Activated CD4-positive, CD25-positive, alpha-beta regulatory T cell treated with anti-CD3 and anti-CD28 coated beads, Interleukin-2, amount 50 U/mL, for 24 hours (primary cell): ENCODE measurements at regions not wholly inside any gene's neighbourhood (a gene's known extent, or its start where the extent isn't known, plus 50 kb on each side); places are given as distances from the start of the nearest gene placed in this dataset.
"Not testable (repeated sequence)": the region's sequence is repeated elsewhere in the genome, so short reads cannot be mapped to it uniquely, and the experiment has no call there.

Source experiments
- ATAC-seq, 2 donors: fragments of 150-1000 bp; cut with Tn5 transposase; one replicate each; pipeline ENCODE4 v1.10.0; 2021; ENCODE audit warnings: mild to moderate bottlenecking in 1 of 2, moderate library complexity in 1 of 2

DNA sequence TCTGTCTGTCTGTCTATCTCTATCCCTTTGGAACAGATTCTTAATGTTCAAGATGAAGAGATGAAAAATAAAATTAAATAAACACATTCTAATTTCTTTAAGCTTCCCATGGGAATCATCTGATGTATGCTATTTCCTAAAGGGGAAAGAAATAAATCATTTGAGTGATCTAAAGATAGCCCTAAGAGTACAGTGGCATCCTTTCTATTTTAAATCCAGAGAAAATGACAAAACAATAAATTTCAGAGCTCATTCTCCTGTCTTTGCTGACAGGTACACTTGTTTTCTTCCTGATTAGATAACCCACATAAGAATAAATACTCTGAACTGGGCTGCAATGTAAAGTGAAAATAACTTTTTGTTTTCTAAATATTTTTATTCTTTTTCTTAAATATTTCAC, 550.4 kb downstream of the JRKL start:
- no peak for ATAC-seq

DNA sequence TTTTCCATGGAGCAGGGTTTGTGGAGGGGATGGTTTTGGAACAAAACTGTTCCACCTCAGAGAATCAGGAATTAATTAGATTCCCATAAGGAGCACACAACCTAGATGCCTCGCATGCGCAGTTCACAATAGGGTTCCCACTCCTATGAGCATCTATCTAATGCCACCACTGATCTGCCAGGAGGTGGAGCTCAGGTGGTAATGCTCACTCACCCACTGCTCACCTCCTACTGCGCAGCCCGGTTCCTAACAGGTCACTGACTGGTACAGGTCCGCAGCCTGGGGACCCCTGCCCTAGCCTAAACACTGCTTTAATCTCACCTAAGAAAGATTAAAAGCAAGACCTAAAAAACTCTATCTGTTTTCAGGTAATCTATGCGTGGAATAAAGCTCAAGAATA, 553.0 kb downstream of the JRKL start:
- ATAC-seq: no peak

GRCh38 chr11:96943970-96944369, 554.2 kb downstream of the JRKL start:
- no peak for ATAC-seq

- no peak for ATAC-seq
Measured at GRCh38 chr11:96948066-96948465, 558.3 kb downstream of the JRKL start.

- ATAC-seq: no peak
Measured at GRCh38 chr11:96949464-96949863, 559.7 kb downstream of the JRKL start.

DNA sequence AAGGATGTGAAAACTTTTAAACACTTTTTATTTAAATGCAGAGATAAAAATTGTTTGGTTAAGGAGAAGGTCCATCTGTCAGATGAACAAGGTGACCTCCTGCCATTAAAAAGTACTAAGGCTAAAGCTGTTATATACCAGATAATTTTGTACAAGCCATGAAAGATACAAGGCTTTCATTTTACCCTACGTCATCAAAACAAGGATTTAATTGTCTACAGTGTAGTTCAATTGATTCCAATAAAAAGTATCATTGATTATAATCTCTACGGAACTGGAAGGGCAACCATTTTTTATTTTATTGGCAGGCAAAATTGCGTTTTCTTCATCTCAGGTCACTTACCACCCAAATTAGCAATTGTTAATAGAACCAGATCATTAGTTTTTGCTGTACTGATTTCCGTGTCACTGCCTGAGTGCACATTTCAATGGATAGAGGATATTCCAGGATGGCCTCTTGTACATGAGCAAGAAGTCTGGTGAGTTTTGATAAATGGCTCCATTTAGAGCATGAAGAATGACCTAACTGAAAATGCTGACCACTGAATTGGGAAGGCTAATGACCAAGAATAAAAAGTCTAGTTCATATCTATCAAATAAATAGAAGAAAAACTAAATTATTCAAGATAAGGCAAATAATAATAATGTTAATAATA, 564.9 kb downstream of the JRKL start:
- ATAC-seq: no peak

DNA sequence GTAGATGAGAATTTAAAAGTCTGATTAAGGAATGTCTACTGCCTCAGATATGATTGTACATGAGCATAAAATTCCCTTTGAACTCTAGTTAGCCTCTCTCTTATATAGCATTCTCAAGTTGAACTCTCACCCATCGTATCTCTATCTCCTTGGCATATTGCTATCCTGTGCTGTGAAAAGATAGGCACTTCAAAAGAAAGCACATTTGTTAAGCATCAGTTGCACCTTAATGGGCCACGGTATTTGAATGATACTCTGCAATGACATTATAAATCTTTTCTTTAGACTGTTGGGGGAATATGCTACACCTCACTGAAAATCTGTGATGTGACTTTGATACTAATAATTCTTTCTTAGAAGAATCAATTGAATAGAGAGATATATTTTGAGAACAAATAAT, 570.7 kb downstream of the JRKL start:
- ATAC-seq: no peak

- ATAC-seq: no peak
Measured at GRCh38 chr11:96960926-96961325, 571.1 kb downstream of the JRKL start.

- ATAC-seq: no peak
Measured at GRCh38 chr11:96961931-96962330, 572.1 kb downstream of the JRKL start.

DNA sequence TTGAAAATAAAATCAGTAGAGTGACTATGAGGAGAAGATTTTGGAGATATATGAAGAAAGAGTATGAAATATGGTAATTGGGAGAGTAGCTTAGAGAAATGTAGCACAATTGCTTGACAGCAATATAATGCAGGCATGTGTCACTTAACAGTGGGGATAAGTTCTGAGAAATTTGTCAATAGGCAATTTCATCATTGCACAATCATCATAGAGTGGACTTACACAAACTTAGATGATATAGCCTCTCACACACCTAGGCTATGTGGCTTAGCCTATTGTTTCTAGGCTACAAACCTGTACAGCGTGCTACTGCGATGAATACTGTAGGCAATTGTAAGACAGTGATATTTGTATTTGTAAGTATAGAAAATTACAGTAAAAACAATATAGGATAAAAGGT, 573.6 kb downstream of the JRKL start:
- ATAC-seq: no peak

DNA sequence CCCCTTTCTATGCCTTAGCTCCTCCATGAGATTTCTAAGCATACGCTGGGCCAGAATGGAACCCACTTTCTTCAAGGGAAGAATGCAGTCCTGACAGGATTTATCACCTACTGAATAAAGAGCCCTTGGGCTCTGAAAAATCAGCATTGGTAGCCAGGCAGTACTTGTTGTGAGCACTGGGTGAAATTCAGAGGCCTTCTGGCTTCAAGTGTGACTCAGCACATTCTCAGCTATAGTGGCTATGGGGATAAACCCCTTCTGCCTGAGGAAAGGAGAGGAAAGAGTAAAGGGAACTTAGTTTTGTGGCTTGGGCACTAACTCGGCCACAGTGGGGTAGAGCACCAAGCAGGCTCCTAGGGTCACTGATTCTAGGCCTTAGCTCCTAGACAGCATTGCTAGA, 574.8 kb downstream of the JRKL start:
- ATAC-seq: no peak

GRCh38 chr11:96967616-96968015, 577.8 kb downstream of the JRKL start:
- ATAC-seq: no peak

- ATAC-seq: no peak
Measured at GRCh38 chr11:96969251-96969650, 579.4 kb downstream of the JRKL start.

DNA sequence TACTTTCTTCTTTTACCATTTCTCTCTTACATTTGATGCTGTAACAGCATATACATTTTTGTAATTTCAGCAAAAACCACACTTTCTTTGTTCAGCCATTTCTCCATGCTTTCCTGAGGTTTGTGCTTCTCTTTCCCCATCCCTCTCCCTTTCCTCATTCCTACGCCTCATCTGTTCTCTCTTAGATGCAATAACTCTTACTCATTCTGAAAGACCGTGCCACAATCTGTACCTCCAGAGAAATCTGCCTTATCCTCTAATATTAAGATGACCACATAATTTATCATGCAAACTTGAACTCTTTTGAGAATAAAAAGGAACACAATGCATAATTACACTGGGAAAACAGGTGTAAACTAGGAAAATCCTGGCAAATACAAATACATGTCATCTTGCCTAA, 588.9 kb downstream of the JRKL start:
- ATAC-seq: no peak

- no peak for ATAC-seq
Measured at GRCh38 chr11:96986516-96986915, 596.7 kb downstream of the JRKL start.

GRCh38 chr11:96990914-96991313, 601.1 kb downstream of the JRKL start:
- ATAC-seq: no peak

DNA sequence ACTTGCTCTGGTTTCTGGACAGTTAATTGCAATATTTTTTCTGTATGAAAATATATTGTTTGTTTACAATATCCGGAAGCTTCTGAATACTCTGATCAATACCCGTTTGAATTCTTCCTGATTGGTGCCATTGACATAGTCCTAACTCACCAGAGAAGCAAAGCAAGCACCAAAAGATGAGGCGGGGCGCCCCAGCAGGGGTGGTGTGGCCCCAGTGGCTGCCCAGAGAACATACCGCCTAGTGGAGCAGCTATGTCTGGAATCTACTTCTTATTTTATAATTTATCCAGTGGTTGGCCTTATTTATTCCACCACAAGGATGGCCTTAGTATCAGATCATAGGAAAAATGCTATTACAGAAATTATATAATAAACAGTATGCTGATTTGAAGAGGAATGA, 610.7 kb downstream of the JRKL start:
- ATAC-seq: no peak

- ATAC-seq: no peak
Measured at GRCh38 chr11:97007283-97007682, 617.5 kb downstream of the JRKL start.

GRCh38 chr11:97009613-97010012, 619.8 kb downstream of the JRKL start:
- ATAC-seq: no peak

- ATAC-seq: not testable (repeated sequence)
Measured at GRCh38 chr11:97010997-97011396, 621.2 kb downstream of the JRKL start.

DNA sequence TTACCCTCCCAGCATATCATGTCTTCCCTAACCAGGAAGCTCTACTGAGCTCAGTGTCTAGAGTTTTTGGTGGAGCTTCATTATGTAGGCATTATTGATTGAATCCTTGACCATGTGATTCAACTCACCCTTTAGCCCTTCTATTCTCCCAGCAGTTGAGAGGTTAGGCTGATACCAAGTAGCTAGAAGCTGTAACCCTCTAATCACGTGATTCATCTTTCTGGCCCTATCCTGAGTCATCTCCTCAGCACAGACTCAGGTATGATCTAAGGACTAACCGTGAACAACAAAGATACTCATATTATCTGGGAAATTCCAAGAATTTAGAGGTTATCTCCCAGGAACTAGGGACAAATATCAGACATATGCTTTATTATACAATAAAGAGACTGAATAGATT, 625.5 kb downstream of the JRKL start:
- no peak for ATAC-seq

- ATAC-seq: no peak
Measured at GRCh38 chr11:97019305-97019704, 629.5 kb downstream of the JRKL start.

DNA sequence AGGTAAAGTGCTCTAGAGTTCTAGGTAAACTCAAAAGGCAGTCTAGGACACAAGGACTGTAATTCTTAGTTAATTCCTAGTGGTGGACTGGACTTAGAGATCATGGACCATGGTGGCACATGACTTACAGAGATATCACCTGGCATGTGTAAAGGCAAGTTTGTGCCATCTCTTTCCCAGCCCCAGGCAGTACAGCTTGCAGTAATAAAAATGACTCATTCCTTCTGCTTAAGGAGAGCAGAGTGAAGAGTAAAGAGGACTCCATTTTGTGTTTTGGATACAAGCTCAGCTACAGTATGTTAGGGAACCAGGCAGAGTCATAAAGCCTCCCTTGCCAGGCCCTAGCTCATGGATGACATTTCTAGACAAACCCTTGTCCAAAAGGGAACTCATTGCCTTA, 629.9 kb downstream of the JRKL start:
- no peak for ATAC-seq

DNA sequence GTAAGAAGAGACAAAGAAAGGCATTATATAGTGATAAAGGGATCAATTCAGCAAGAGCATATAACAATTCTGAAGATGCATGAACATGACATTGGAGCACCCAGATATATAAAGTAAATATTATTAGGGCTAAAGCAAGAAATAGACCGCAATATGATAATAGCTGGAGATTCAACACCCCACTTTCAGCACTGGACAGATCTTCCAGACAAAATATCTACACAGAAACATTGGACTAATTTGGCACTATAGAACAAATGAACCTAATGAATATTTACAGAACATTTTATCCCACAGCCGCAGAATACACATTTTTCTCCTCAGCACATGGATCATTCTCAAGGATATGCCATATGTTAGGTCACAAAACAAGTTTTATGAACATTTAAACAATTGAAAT, 633.1 kb downstream of the JRKL start:
- ATAC-seq: no peak

GRCh38 chr11:97028836-97029406, 639.1 kb downstream of the JRKL start:
- ATAC-seq: no peak
